ENCODE measurements at regions not wholly inside any gene's neighbourhood (a gene's known extent, or its start where the extent isn't known, plus 50 kb on each side); places are given as distances from the start of the nearest gene placed in this dataset.

GRCh38 chr2:195535911-195536522 lies 121.0 kb upstream of the SLC39A10 start:
- DNase-seq (ENCODE audit: low spot score) = no peak
- ATAC-seq = no peak
- Histone ChIP-seq H4K20me1 (ENCODE audit: insufficient read depth, low read length) (no peaks in the 10 kb centered on the region), H3K4me2 (ENCODE audit: low read depth, low read length) (no peak overlapping the region), H3K36me3 (replicated peaks in 1 of 2; ENCODE audit: control insufficient read depth in 1 of 2, insufficient read depth in 2 of 2, low read length in 2 of 2) (no peaks in the 10 kb centered on the region), H3K9ac (ENCODE audit: insufficient read depth, low read depth, low read length) (no peak overlapping the region), H3K4me1 (ENCODE audit: insufficient read depth, low read length) (no peaks in the 10 kb centered on the region), H3K9me3 (ENCODE audit: low read length) (no peaks in the 10 kb centered on the region), H3K79me2 (ENCODE audit: insufficient read depth, low read length) (no peaks in the 10 kb centered on the region), H2AFZ (ENCODE audit: low read length) (no peak overlapping the region), H3K27ac (ENCODE audit: extremely low read length, insufficient read depth, low read length) (no peak overlapping the region), H3K4me3 (replicated peaks in 1 of 3; ENCODE audit: insufficient read depth in 1 of 3, low read depth in 2 of 3, low read length in 3 of 3) (no peak overlapping the region), H3K27me3 (ENCODE audit: control insufficient read depth in 1 of 2, insufficient read depth in 2 of 2, low read length in 2 of 2) (peaks cover 0 to 4% of the 10 kb centered on the region in 2 experiments; a peak in 1 of 5 replicates)
- CTCF ChIA-PET (ENCODE audit: low intra/inter-chr PET ratio, low total read pairs) = no interaction called here
- in situ Hi-C loops (cut with HindIII; ENCODE audit: extremely low pct_ligation_motif_present, low pct_unique_long_range_greater_than_20kb) = no loop called here
- intact Hi-C loops (cut with micrococcal nuclease; ENCODE audit: unreplicated experiment) = no loop called here
- no peak for FAIRE-seq
- POLR2A ChIA-PET = no interaction called here
- BruUV-seq (replicated peaks) = no TSS peak
- TF ChIP-seq SCMH1 (CRISPR knock-in tag; IDR thresholded peaks at IDR 0.05; ENCODE audit: borderline replicate concordance) = no peak
- no peak for TF ChIP-seq TBP (CRISPR knock-in tag; IDR thresholded peaks at IDR 0.05)
- no peak for TF ChIP-seq RFXAP (CRISPR knock-in tag; IDR thresholded peaks at IDR 0.05; ENCODE audit: borderline replicate concordance)
- TF ChIP-seq ZNF629 (CRISPR knock-in tag; conservative IDR thresholded peaks at IDR 0.05) = 0 out of 2 replicates have a peak, but pooled peaks have one; percentile 9
- TF ChIP-seq ATF5 (CRISPR knock-in tag; IDR thresholded peaks at IDR 0.05; ENCODE audit: low read depth) = no peak
- no peak for TF ChIP-seq GPN1 (CRISPR knock-in tag; IDR thresholded peaks at IDR 0.05; ENCODE audit: borderline replicate concordance)
- TF ChIP-seq GATA4 (IDR thresholded peaks at IDR 0.05; ENCODE audit: borderline replicate concordance, low read depth) = no peak
- no peak for TF ChIP-seq ZNF780A (CRISPR knock-in tag; IDR thresholded peaks at IDR 0.05)
- WGBS (ENCODE audit: low lambda C conversion rate) = 13% methylated on average over 7 of the region's 7 CpGs

- CTCF ChIA-PET (ENCODE audit: low intra/inter-chr PET ratio, low total read pairs) = no interaction called here
- no peak for FAIRE-seq
- no TSS peak for BruUV-seq (replicated peaks)
- Histone ChIP-seq H3K79me2 (ENCODE audit: insufficient read depth, low read length) (no peaks in the 10 kb centered on the region), H3K4me1 (ENCODE audit: insufficient read depth, low read length) (no peaks in the 10 kb centered on the region), H3K4me3 (replicated peaks in 1 of 3; ENCODE audit: insufficient read depth in 1 of 3, low read depth in 2 of 3, low read length in 3 of 3) (no peak overlapping the region), H2AFZ (ENCODE audit: low read length) (no peak overlapping the region), H3K27ac (ENCODE audit: extremely low read length, insufficient read depth, low read length) (no peak overlapping the region), H3K9ac (ENCODE audit: insufficient read depth, low read depth, low read length) (no peak overlapping the region), H3K4me2 (ENCODE audit: low read depth, low read length) (no peak overlapping the region), H3K27me3 (ENCODE audit: control insufficient read depth in 1 of 2, insufficient read depth in 2 of 2, low read length in 2 of 2) (peaks cover 0 to 4% of the 10 kb centered on the region in 2 experiments; a peak in 1 of 5 replicates), H3K9me3 (ENCODE audit: low read length) (no peaks in the 10 kb centered on the region), H4K20me1 (ENCODE audit: insufficient read depth, low read length) (no peaks in the 10 kb centered on the region), H3K36me3 (replicated peaks in 1 of 2; ENCODE audit: control insufficient read depth in 1 of 2, insufficient read depth in 2 of 2, low read length in 2 of 2) (no peaks in the 10 kb centered on the region)
- DNase-seq (ENCODE audit: low spot score) = no peak
- intact Hi-C loops (cut with micrococcal nuclease; ENCODE audit: unreplicated experiment) = no loop called here
- ATAC-seq = no peak
- POLR2A ChIA-PET = no interaction called here
- in situ Hi-C loops (cut with HindIII; ENCODE audit: extremely low pct_ligation_motif_present, low pct_unique_long_range_greater_than_20kb) = no loop called here
- 2% methylated on average over 1 of the region's 1 CpG for WGBS (ENCODE audit: low lambda C conversion rate)
- TF ChIP-seq RNF2 (conservative IDR thresholded peaks at IDR 0.05; ENCODE audit: low read depth) = no peak
- no peak for TF ChIP-seq NFRKB (IDR thresholded peaks at IDR 0.05)
- TF ChIP-seq GZF1 (CRISPR knock-in tag; IDR thresholded peaks at IDR 0.05) = no peak
- no peak for TF ChIP-seq SAFB2 (CRISPR knock-in tag; IDR thresholded peaks at IDR 0.05; ENCODE audit: borderline replicate concordance, low read depth)
- TF ChIP-seq ZNF557 (CRISPR knock-in tag; IDR thresholded peaks at IDR 0.05) = no peak
- no peak for TF ChIP-seq RBM39 (IDR thresholded peaks at IDR 0.05; ENCODE audit: low read depth, low read length, poor library complexity, severe bottlenecking)
- no peak for TF ChIP-seq GFI1 (CRISPR knock-in tag; IDR thresholded peaks at IDR 0.05; ENCODE audit: borderline replicate concordance)
- TF ChIP-seq TP53 (CRISPR knock-in tag; conservative IDR thresholded peaks at IDR 0.05) = no peak
- no peak for TF ChIP-seq TBX3 (IDR thresholded peaks at IDR 0.05; ENCODE audit: borderline replicate concordance)
- no peak for TF ChIP-seq ZBTB1 (CRISPR knock-in tag; IDR thresholded peaks at IDR 0.05; ENCODE audit: borderline replicate concordance)
- TF ChIP-seq ZNF670 (CRISPR knock-in tag; IDR thresholded peaks at IDR 0.05; ENCODE audit: borderline replicate concordance) = no peak
These were observed 122.1 kb upstream of the SLC39A10 start for GRCh38 chr2:195534971-195535370.
